GM23338 (cell line): ENCODE measurements at regions not wholly inside any gene's neighbourhood (a gene's known extent, or its start where the extent isn't known, plus 50 kb on each side); places are given as distances from the start of the nearest gene placed in this dataset.

ENCODE experiments used
- ATAC-seq: fragments of 200-7000 bp; cut with Tn5 transposase; 3 replicates; pipeline ENCODE4 v1.9.1; 2020
- DNase-seq: peaks from one replicate; pipeline ENCODE4 v3.0.0-alpha.2; 2015; ENCODE audit warnings: low spot score
- H2AFZ ChIP-seq: fragments of 200-600 bp; sonication (generic); 2 replicates; pipeline ENCODE4 v1.8.0; 2016; ENCODE audit warnings: antibody characterized with exemption, mild to moderate bottlenecking, moderate library complexity
- H3F3A ChIP-seq: fragments of 200-600 bp; sonication (generic); replicated peaks from 2 replicates; pipeline ENCODE4 v1.8.0; 2017; ENCODE audit warnings: antibody characterized with exemption, mixed run types, low read depth
- H3K27ac ChIP-seq: fragments of 200-600 bp; sonication (generic); 2 replicates; pipeline ENCODE4 v1.6.1; 2016; ENCODE audit warnings: low read depth
- H3K27me3 ChIP-seq: fragments of 200-600 bp; sonication (generic); 2 replicates; pipeline ENCODE4 v1.8.0; 2016; ENCODE audit warnings: mild to moderate bottlenecking, mixed run types, moderate library complexity; ENCODE audit not compliant: insufficient read depth
- H3K36me3 ChIP-seq: fragments of 200-600 bp; sonication (generic); 2 replicates; pipeline ENCODE4 v1.8.0; 2016; ENCODE audit warnings: mild to moderate bottlenecking; ENCODE audit not compliant: insufficient read depth
- H3K4me1 ChIP-seq: fragments of 200-600 bp; sonication (generic); 2 replicates; pipeline ENCODE4 v1.8.0; 2016; ENCODE audit warnings: mild to moderate bottlenecking, moderate library complexity; ENCODE audit not compliant: insufficient read depth
- H3K4me2 ChIP-seq: fragments of 200-600 bp; sonication (generic); 2 replicates; pipeline ENCODE4 v1.7.1; 2017; ENCODE audit warnings: mixed run types
- H3K4me3 ChIP-seq: fragments of 200-600 bp; sonication (generic); 2 replicates; pipeline ENCODE4 v1.6.1; 2016; ENCODE audit warnings: mixed run types
- H3K79me2 ChIP-seq: fragments of 200-600 bp; sonication (generic); replicated peaks from 2 replicates; pipeline ENCODE4 v1.8.0; 2017; ENCODE audit warnings: mild to moderate bottlenecking; ENCODE audit not compliant: insufficient read depth
- H3K9me2 ChIP-seq: fragments of 200-600 bp; sonication (generic); 2 replicates; pipeline ENCODE4 v1.8.0; 2017; ENCODE audit not compliant: insufficient read depth
- H4K20me1 ChIP-seq: fragments of 200-600 bp; sonication (generic); replicated peaks from 2 replicates; pipeline ENCODE4 v1.8.0; 2017; ENCODE audit warnings: mild to moderate bottlenecking; ENCODE audit not compliant: insufficient read depth
- H3K27ac Mint-ChIP-seq: 2 replicates; pipeline ENCODE4 v1.8.0; 2020; ENCODE audit warnings: inconsistent platforms, mild to moderate bottlenecking, moderate library complexity, mixed read lengths
- H3K27me3 Mint-ChIP-seq: 3 replicates; pipeline ENCODE4 v1.8.0; 2022; ENCODE audit warnings: low read depth, mild to moderate bottlenecking, moderate library complexity, mixed read lengths, inconsistent platforms; ENCODE audit not compliant: insufficient read depth, poor library complexity
- H3K36me3 Mint-ChIP-seq: 3 replicates; pipeline ENCODE4 v1.8.0; 2021; ENCODE audit warnings: low read depth, mild to moderate bottlenecking, inconsistent platforms, moderate library complexity, mixed read lengths
- H3K4me1 Mint-ChIP-seq: 3 replicates; pipeline ENCODE4 v1.8.0; 2020; ENCODE audit warnings: mild to moderate bottlenecking, inconsistent platforms, mixed read lengths
- H3K4me3 Mint-ChIP-seq: 3 replicates; pipeline ENCODE4 v1.8.0; 2021; ENCODE audit warnings: moderate library complexity, mild to moderate bottlenecking, inconsistent platforms, mixed read lengths
- H3K9me3 Mint-ChIP-seq: 3 replicates; pipeline ENCODE4 v1.8.0; 2020; ENCODE audit warnings: moderate library complexity, mild to moderate bottlenecking, inconsistent platforms, mixed read lengths
- CREB1 ChIP-seq: fragments of 250-450 bp; sonication (Bioruptor Pico); IDR thresholded peaks from 2 replicates; pipeline ENCODE4 v1.5.0; 2020; ENCODE audit warnings: low read depth, mild to moderate bottlenecking, moderate library complexity
- EZH2 ChIP-seq: fragments of 200-600 bp; sonication (generic); IDR thresholded peaks from one replicate; pipeline ENCODE4 v1.8.0; 2017; ENCODE audit warnings: antibody characterized with exemption, mild to moderate bottlenecking, low read depth; ENCODE audit not compliant: unreplicated experiment
- NANOG ChIP-seq: IDR thresholded peaks from 2 replicates; pipeline ENCODE4 v1.6.1; 2016; ENCODE audit warnings: antibody characterized with exemption, borderline replicate concordance
- POLR2AphosphoS5 ChIP-seq: IDR thresholded peaks from 2 replicates; pipeline ENCODE4 v1.6.1; 2016; ENCODE audit warnings: antibody characterized with exemption, low read depth
- ZNF114 ChIP-seq: fragments of 250-450 bp; sonication (Bioruptor Pico); IDR thresholded peaks from 2 replicates; pipeline ENCODE4 v1.5.0; 2020; ENCODE audit warnings: mild to moderate bottlenecking, moderate library complexity
- ZNF331 ChIP-seq: fragments of 250-450 bp; sonication (Bioruptor Pico); IDR thresholded peaks from 2 replicates; pipeline ENCODE4 v1.5.0; 2020; ENCODE audit warnings: low read depth, mild to moderate bottlenecking, moderate library complexity
- TF ChIP-seq, protein P1 (sequence below): IDR thresholded peaks from 2 replicates; pipeline ENCODE4 v1.6.1; 2016; ENCODE audit warnings: antibody characterized with exemption

DNA sequence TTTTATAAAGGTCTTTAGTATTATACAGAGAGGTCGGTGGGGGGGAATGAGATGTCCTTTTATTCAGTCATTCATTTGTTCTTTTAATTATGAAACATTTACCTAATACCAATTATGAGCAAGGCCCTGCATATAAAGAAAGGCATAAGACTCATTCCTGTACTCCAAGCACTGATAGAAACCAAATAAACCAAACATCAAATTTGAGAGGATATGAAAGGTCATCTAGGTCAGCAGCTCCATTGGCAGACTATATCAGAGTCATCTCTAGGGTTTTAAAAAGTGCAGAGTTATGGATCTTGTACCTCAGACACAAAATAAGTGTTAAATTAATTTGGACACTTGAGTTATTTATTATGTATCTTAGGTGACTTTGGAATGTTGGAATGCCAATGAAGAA, 71.5 kb downstream of the CASP12 start:
- no peak overlapping the region for H3K27ac Mint-ChIP-seq
- no peaks in the 10 kb centered on the region for H3K27me3 ChIP-seq
- no peak overlapping the region for H2AFZ ChIP-seq
- TF ChIP-seq ZNF331 = no peak
- TF ChIP-seq, protein P1, sequence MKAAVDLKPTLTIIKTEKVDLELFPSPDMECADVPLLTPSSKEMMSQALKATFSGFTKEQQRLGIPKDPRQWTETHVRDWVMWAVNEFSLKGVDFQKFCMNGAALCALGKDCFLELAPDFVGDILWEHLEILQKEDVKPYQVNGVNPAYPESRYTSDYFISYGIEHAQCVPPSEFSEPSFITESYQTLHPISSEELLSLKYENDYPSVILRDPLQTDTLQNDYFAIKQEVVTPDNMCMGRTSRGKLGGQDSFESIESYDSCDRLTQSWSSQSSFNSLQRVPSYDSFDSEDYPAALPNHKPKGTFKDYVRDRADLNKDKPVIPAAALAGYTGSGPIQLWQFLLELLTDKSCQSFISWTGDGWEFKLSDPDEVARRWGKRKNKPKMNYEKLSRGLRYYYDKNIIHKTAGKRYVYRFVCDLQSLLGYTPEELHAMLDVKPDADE = no peak
- no peak for DNase-seq
- no peak overlapping the region for H3K4me3 Mint-ChIP-seq
- no peaks in the 10 kb centered on the region for H3K79me2 ChIP-seq
- H3K36me3 Mint-ChIP-seq = peaks cover 7% of the 10 kb centered on the region; the same call in 2 of the 3 replicates
- H3K4me1 ChIP-seq = no peaks in the 10 kb centered on the region
- H3K27ac ChIP-seq = no peak overlapping the region
- H3F3A ChIP-seq = no peaks in the 10 kb centered on the region
- no peaks in the 10 kb centered on the region for H3K36me3 ChIP-seq
- no peak for ATAC-seq
- 0 out of 3 replicates have a peak, but pooled peaks cover 3% of the 10 kb centered on the region for H3K9me3 Mint-ChIP-seq
- no peak overlapping the region for H3K4me3 ChIP-seq
- no peaks in the 10 kb centered on the region for H4K20me1 ChIP-seq
- H3K9me2 ChIP-seq = no peaks in the 10 kb centered on the region
- no peaks in the 10 kb centered on the region for H3K4me1 Mint-ChIP-seq
- H3K4me2 ChIP-seq = no peak overlapping the region
- no peaks in the 10 kb centered on the region for H3K27me3 Mint-ChIP-seq

DNA sequence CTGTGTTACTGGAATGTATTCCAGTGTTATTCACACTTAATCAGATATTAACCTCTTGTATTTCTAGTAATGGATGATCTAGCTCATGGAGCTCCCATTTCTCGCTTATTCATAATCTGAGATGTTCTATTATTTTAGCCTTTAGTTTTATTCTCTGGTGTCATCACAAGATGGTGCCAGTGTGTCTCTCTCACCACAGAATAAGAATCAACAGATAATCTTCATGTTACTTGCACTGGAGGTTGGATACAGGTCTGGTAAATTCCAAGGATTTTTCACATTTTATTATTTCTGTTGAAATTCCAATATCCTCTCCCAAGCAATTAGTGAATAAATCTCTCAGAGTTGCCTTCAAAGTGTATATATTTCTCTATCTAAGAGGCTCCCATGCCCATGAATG, 74.6 kb downstream of the CASP12 start:
- H3K9me2 ChIP-seq = no peaks in the 10 kb centered on the region
- H4K20me1 ChIP-seq = no peaks in the 10 kb centered on the region
- H3K36me3 Mint-ChIP-seq = peaks cover 5% of the 10 kb centered on the region; the same call in 2 of the 3 replicates
- H3K36me3 ChIP-seq = no peaks in the 10 kb centered on the region
- no peaks in the 10 kb centered on the region for H3F3A ChIP-seq
- H3K4me3 Mint-ChIP-seq = no peak overlapping the region
- no peaks in the 10 kb centered on the region for H3K4me1 Mint-ChIP-seq
- no peaks in the 10 kb centered on the region for H3K27me3 ChIP-seq
- no peak overlapping the region for H3K4me2 ChIP-seq
- no peak overlapping the region for H3K27ac ChIP-seq
- no peaks in the 10 kb centered on the region for H3K27me3 Mint-ChIP-seq
- H3K4me3 ChIP-seq = no peak overlapping the region
- DNase-seq (no peak), ATAC-seq (no peak)
- no peaks in the 10 kb centered on the region for H3K79me2 ChIP-seq
- TF ChIP-seq EZH2 (no peak), NANOG (no peak), ZNF114 (CRISPR knock-in tag) (no peak), CREB1 (CRISPR knock-in tag) (no peak), POLR2AphosphoS5 (no peak)
- TF ChIP-seq, protein P1 = no peak
- H3K27ac Mint-ChIP-seq = no peak overlapping the region
- H2AFZ ChIP-seq = no peak overlapping the region
- H3K4me1 ChIP-seq = no peaks in the 10 kb centered on the region
- H3K9me3 Mint-ChIP-seq = 0 out of 3 replicates have a peak, but pooled peaks cover 3% of the 10 kb centered on the region

DNA sequence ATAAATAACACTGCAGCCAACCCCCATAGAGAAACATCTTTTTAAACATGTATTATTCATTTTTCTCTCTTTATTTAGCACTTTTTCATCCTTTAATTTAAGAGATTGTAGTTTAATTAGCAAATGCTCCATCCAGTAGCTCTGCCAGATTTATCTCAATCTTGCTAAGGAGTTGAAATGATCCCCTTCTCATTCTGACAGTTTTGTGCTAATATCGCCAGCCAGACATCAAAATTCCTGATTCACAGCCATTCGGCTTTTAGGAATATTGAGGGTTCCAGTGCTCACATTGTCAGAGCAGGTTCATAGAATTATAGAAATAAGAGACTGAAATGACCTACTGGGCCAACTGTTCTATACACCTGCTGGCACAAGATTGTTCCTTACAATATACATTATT, 77.8 kb downstream of the CASP12 start:
- no peak overlapping the region for H3K4me2 ChIP-seq
- Mint-ChIP-seq H3K4me3 (no peak overlapping the region), H3K27me3 (no peaks in the 10 kb centered on the region), H3K4me1 (no peaks in the 10 kb centered on the region), H3K9me3 (0 out of 3 replicates have a peak, but pooled peaks cover 3% of the 10 kb centered on the region), H3K27ac (no peak overlapping the region), H3K36me3 (peaks cover 5% of the 10 kb centered on the region; the same call in 2 of the 3 replicates)
- no peaks in the 10 kb centered on the region; the same call in 1 of the 2 replicates for H3K9me2 ChIP-seq
- H3K4me1 ChIP-seq = no peaks in the 10 kb centered on the region
- no peaks in the 10 kb centered on the region for H3F3A ChIP-seq
- no peaks in the 10 kb centered on the region for H4K20me1 ChIP-seq
- H3K79me2 ChIP-seq = no peaks in the 10 kb centered on the region
- no peaks in the 10 kb centered on the region for H3K36me3 ChIP-seq
- no peak overlapping the region for H2AFZ ChIP-seq
- H3K27ac ChIP-seq = no peak overlapping the region
- H3K4me3 ChIP-seq = no peak overlapping the region
- ATAC-seq (no peak), DNase-seq (no peak)
- no peaks in the 10 kb centered on the region for H3K27me3 ChIP-seq
- no peak for TF ChIP-seq NANOG
- TF ChIP-seq ZNF331 = no peak
- TF ChIP-seq, protein P1 = no peak
